HCT116 (cell line): ENCODE measurements at regions not wholly inside any gene's neighbourhood (a gene's known extent, or its start where the extent isn't known, plus 50 kb on each side); places are given as distances from the start of the nearest gene placed in this dataset.

Experiments used
- ATAC-seq: fragments of 200-7000 bp; cut with Tn5 transposase; 2 replicates; pipeline ENCODE4 v1.9.1; 2020; ENCODE audit warnings: mild to moderate bottlenecking, moderate library complexity
- BruUV-seq: library from RNA; stranded (reverse); fragments of 400-500 nt; replicated peaks from 2 replicates; lab custom pipeline; 2021; lab: Mats Ljungman, UMichigan
- CTCF ChIA-PET: fragments of 300-600 bp; sonication (Branson Sonifier 250); formaldehyde crosslinking; loops from one replicate; lab custom pipeline; 2021; ENCODE audit warnings: antibody characterized with exemption; lab: Charles Lee
- POLR2A ChIA-PET: fragments of 300-600, 350-600 bp; sonication (Branson Sonifier 250); formaldehyde crosslinking; loops from one replicate; lab custom pipeline; 2021; ENCODE audit warnings: antibody characterized with exemption; lab: Charles Lee
- RAD21 ChIA-PET, 2 experiments: fragments of 300-600 bp; sonication (Branson Sonifier 250); formaldehyde crosslinking; loops; one replicate each; lab custom pipeline; 2023; ENCODE audit warnings: low total read pairs in 2 of 2; ENCODE audit not compliant: uncharacterized antibody in 2 of 2, unreplicated experiment in 2 of 2, low non-redundant PET in 1 of 2; lab: Charles Lee
- DNase-seq: peaks from one replicate; pipeline ENCODE4 v3.0.0-alpha.2; 2010; ENCODE audit warnings: low read depth, low spot score
- H2AFZ ChIP-seq: fragments of 200-600 bp; shearing (Covaris generic), sonication (generic); 2 replicates; pipeline ENCODE4 v1.6.1; 2017; ENCODE audit warnings: low read depth, mixed run types, mixed read lengths, antibody characterized with exemption, low read length; ENCODE audit not compliant: poor library complexity, severe bottlenecking
- H3K27ac ChIP-seq: 2 replicates; pipeline ENCODE4 v1.5.1; 2012; ENCODE audit warnings: low read depth, low read length
- H3K27me3 ChIP-seq: fragments of 200-600 bp; sonication (generic); 2 replicates; pipeline ENCODE4 v1.6.1; 2016; ENCODE audit warnings: mixed run types, low read length, mixed read lengths; ENCODE audit not compliant: insufficient read depth
- H3K36me3 ChIP-seq, 2 experiments: fragments of 200-500 bp in 1 of 2; fragments of 200-600 bp in 1 of 2; sonication (Bioruptor generic) in 1 of 2; sonication (generic) in 1 of 2; 2 replicates each; pipeline versions ENCODE4 v1.5.1 to v1.6.1; 2014 to 2016; ENCODE audit warnings: low read length in 2 of 2, inconsistent platforms in 1 of 2, mixed read lengths in 1 of 2, mixed run types in 1 of 2; ENCODE audit not compliant: insufficient read depth in 2 of 2, control insufficient read depth in 1 of 2
- H3K4me1 ChIP-seq, 2 experiments: fragments of 200-600 bp in 1 of 2; sonication (generic) in 1 of 2; 2 replicates each; pipeline versions ENCODE4 v1.5.1 to v1.6.1; 2012 to 2017; ENCODE audit warnings: low read length in 2 of 2, inconsistent platforms in 1 of 2, mild to moderate bottlenecking in 1 of 2, mixed read lengths in 1 of 2, mixed run types in 1 of 2, moderate library complexity in 1 of 2; ENCODE audit not compliant: insufficient read depth in 2 of 2, control insufficient read depth in 1 of 2
- H3K4me2 ChIP-seq: fragments of 200-600 bp; sonication (generic); 2 replicates; pipeline ENCODE4 v1.6.1; 2017; ENCODE audit warnings: mixed run types, low read length, mixed read lengths
- H3K4me3 ChIP-seq, 2 experiments: fragments of 200-600 bp in 1 of 2; sonication (generic) in 1 of 2; replicated peaks in 1 of 2; 2 replicates each; pipeline ENCODE4 v1.5.1; 2011 to 2016; ENCODE audit warnings: low read length in 2 of 2, control low read depth in 1 of 2, low read depth in 1 of 2, mild to moderate bottlenecking in 1 of 2, mixed read lengths in 1 of 2, mixed run types in 1 of 2
- H3K79me2 ChIP-seq: fragments of 200-600 bp; sonication (generic); 2 replicates; pipeline ENCODE4 v1.6.1; 2017; ENCODE audit warnings: mild to moderate bottlenecking, mixed run types, low read length, moderate library complexity, mixed read lengths; ENCODE audit not compliant: insufficient read depth
- H3K9ac ChIP-seq: fragments of 200-600 bp; sonication (generic); 2 replicates; pipeline ENCODE4 v1.6.1; 2016; ENCODE audit warnings: low read length, mixed read lengths
- H3K9me2 ChIP-seq: fragments of 200-600 bp; sonication (generic), shearing (Covaris generic); 2 replicates; pipeline ENCODE4 v1.6.1; 2017; ENCODE audit warnings: mixed run types, mild to moderate bottlenecking, moderate library complexity; ENCODE audit not compliant: insufficient read depth
- H3K9me3 ChIP-seq, 2 experiments: fragments of 200-500 bp in 1 of 2; fragments of 200-600 bp in 1 of 2; sonication (Bioruptor generic) in 1 of 2; sonication (generic) in 1 of 2; 2 replicates each; pipeline ENCODE4 v1.6.1; 2014 to 2017; ENCODE audit warnings: low read length in 2 of 2, mixed read lengths in 2 of 2, inconsistent platforms in 1 of 2, low read depth in 1 of 2, mild to moderate bottlenecking in 1 of 2, mixed run types in 1 of 2, moderate library complexity in 1 of 2; ENCODE audit not compliant: control insufficient read depth in 1 of 2, insufficient read depth in 1 of 2
- H4K20me1 ChIP-seq: fragments of 200-600 bp; sonication (generic), shearing (Covaris generic); 2 replicates; pipeline ENCODE4 v1.6.1; 2017; ENCODE audit warnings: mixed run types, mild to moderate bottlenecking, moderate library complexity; ENCODE audit not compliant: insufficient read depth
- EGR1 ChIP-seq: IDR thresholded peaks from 2 replicates; pipeline ENCODE4 v1.6.1; 2012; ENCODE audit warnings: low read depth
- ELF1 ChIP-seq: IDR thresholded peaks from 2 replicates; pipeline ENCODE4 v1.6.1; 2012; ENCODE audit warnings: low read depth, borderline replicate concordance
- RAD21 ChIP-seq: IDR thresholded peaks from 2 replicates; pipeline ENCODE4 v1.6.1; 2012; ENCODE audit warnings: low read depth, mild to moderate bottlenecking
- SP1 ChIP-seq: IDR thresholded peaks from 2 replicates; pipeline ENCODE4 v1.6.1; 2012; ENCODE audit warnings: low read depth
- YY1 ChIP-seq: IDR thresholded peaks from 2 replicates; pipeline ENCODE4 v1.6.1; 2011; ENCODE audit warnings: low read length, low read depth, moderate library complexity, mild to moderate bottlenecking; ENCODE audit not compliant: insufficient replicate concordance; ENCODE audit errors: extremely low read depth
- ZNF274 ChIP-seq: fragments of 200-500 bp; sonication (Bioruptor generic); IDR thresholded peaks from 2 replicates; pipeline ENCODE4 v1.6.1; 2014; ENCODE audit warnings: mild to moderate bottlenecking, low read depth, low read length, inconsistent platforms
- intact Hi-C: fragments of 100-400 bp; cut with micrococcal nuclease; formaldehyde crosslinking; loops from 2 replicates; pipeline ENCODE4 v1.10.0; 2022
- TF ChIP-seq, protein P1 (sequence below): IDR thresholded peaks from 2 replicates; pipeline ENCODE4 v1.6.1; 2012; ENCODE audit warnings: low read depth
- TF ChIP-seq, protein P2 (sequence below): IDR thresholded peaks from 2 replicates; pipeline ENCODE4 v1.6.1; 2012
- TF ChIP-seq, protein P3 (sequence below): IDR thresholded peaks from 2 replicates; pipeline ENCODE4 v1.6.1; 2011; ENCODE audit warnings: mild to moderate bottlenecking, low read length, moderate library complexity; ENCODE audit not compliant: insufficient replicate concordance; ENCODE audit errors: extremely low read depth
- TF ChIP-seq, protein P4 (sequence below): IDR thresholded peaks from 2 replicates; pipeline ENCODE4 v1.6.1; 2012

- Histone ChIP-seq H3K9me3 (peaks cover 0 to 4% of the 10 kb centered on the region in 2 experiments; a peak in 1 of 4 replicates), H3K79me2 (no peaks in the 10 kb centered on the region), H4K20me1 (no peaks in the 10 kb centered on the region), H3K27ac (no peak overlapping the region)
- POLR2A ChIA-PET, result no interaction called here
- DNase-seq, result no peak
- TF ChIP-seq, protein P1, sequence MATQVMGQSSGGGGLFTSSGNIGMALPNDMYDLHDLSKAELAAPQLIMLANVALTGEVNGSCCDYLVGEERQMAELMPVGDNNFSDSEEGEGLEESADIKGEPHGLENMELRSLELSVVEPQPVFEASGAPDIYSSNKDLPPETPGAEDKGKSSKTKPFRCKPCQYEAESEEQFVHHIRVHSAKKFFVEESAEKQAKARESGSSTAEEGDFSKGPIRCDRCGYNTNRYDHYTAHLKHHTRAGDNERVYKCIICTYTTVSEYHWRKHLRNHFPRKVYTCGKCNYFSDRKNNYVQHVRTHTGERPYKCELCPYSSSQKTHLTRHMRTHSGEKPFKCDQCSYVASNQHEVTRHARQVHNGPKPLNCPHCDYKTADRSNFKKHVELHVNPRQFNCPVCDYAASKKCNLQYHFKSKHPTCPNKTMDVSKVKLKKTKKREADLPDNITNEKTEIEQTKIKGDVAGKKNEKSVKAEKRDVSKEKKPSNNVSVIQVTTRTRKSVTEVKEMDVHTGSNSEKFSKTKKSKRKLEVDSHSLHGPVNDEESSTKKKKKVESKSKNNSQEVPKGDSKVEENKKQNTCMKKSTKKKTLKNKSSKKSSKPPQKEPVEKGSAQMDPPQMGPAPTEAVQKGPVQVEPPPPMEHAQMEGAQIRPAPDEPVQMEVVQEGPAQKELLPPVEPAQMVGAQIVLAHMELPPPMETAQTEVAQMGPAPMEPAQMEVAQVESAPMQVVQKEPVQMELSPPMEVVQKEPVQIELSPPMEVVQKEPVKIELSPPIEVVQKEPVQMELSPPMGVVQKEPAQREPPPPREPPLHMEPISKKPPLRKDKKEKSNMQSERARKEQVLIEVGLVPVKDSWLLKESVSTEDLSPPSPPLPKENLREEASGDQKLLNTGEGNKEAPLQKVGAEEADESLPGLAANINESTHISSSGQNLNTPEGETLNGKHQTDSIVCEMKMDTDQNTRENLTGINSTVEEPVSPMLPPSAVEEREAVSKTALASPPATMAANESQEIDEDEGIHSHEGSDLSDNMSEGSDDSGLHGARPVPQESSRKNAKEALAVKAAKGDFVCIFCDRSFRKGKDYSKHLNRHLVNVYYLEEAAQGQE, result no peak
- TF ChIP-seq EGR1, result no peak
- TF ChIP-seq, protein P2, sequence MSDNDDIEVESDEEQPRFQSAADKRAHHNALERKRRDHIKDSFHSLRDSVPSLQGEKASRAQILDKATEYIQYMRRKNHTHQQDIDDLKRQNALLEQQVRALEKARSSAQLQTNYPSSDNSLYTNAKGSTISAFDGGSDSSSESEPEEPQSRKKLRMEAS, result no peak
- TF ChIP-seq YY1, result no peak
- no peak for TF ChIP-seq ZNF274
- no peak for TF ChIP-seq RAD21
- TF ChIP-seq, protein P3, sequence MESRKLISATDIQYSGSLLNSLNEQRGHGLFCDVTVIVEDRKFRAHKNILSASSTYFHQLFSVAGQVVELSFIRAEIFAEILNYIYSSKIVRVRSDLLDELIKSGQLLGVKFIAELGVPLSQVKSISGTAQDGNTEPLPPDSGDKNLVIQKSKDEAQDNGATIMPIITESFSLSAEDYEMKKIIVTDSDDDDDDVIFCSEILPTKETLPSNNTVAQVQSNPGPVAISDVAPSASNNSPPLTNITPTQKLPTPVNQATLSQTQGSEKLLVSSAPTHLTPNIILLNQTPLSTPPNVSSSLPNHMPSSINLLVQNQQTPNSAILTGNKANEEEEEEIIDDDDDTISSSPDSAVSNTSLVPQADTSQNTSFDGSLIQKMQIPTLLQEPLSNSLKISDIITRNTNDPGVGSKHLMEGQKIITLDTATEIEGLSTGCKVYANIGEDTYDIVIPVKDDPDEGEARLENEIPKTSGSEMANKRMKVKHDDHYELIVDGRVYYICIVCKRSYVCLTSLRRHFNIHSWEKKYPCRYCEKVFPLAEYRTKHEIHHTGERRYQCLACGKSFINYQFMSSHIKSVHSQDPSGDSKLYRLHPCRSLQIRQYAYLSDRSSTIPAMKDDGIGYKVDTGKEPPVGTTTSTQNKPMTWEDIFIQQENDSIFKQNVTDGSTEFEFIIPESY, result no peak
- TF ChIP-seq SP1, result no peak
- TF ChIP-seq, protein P4, sequence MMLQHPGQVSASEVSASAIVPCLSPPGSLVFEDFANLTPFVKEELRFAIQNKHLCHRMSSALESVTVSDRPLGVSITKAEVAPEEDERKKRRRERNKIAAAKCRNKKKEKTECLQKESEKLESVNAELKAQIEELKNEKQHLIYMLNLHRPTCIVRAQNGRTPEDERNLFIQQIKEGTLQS, result no peak
- no peak for TF ChIP-seq ELF1
- TF ChIP-seq, all 23 proteins: peak for 0
- no peaks in the 10 kb centered on the region for H3K27me3 ChIP-seq
- no peak overlapping the region for H3K9ac ChIP-seq
- H3K4me3 ChIP-seq, result no peak overlapping the region
- no peaks in the 10 kb centered on the region for H3K36me3 ChIP-seq
- H3K4me1 ChIP-seq, result no peaks in the 10 kb centered on the region
- RAD21 ChIA-PET, result no interaction called here
- BruUV-seq, result no TSS peak
- no peak for ATAC-seq
- no peak overlapping the region for H2AFZ ChIP-seq
- no peak overlapping the region for H3K4me2 ChIP-seq
- intact Hi-C loops, result no loop called here
- no peaks in the 10 kb centered on the region for H3K9me2 ChIP-seq
- CTCF ChIA-PET, result no interaction called here
These were observed 71.7 kb upstream of the PRMT6 start for GRCh38 chr1:106984801-106985200.
